ENCODE measurements at regions not wholly inside any gene's neighbourhood (a gene's known extent, or its start where the extent isn't known, plus 50 kb on each side); places are given as distances from the start of the nearest gene placed in this dataset.

DNA sequence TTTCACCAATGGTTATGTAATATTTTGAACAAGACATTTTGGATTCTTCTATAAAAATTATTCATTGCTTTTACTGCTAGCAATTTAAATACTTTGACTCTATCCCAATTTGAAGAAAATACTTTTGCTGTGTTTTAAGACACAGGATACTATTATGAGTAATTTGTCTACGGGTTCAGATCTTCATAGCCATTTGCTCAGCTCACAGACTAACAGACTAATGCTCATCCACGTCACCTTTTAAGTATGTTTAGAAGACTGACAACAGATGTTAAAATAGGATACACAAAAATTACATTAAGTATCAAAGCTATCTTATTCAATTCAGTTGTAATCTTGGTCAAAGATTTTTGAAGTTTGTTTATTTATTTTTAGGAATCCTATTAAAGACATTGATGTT is 251.3 kb upstream of the CHRM2 start:
- no peak for TF ChIP-seq POLR2A (IDR thresholded peaks at IDR 0.05)
- no peak for TF ChIP-seq POLR2AphosphoS5 (IDR thresholded peaks at IDR 0.05)
- TF ChIP-seq, protein P1, sequence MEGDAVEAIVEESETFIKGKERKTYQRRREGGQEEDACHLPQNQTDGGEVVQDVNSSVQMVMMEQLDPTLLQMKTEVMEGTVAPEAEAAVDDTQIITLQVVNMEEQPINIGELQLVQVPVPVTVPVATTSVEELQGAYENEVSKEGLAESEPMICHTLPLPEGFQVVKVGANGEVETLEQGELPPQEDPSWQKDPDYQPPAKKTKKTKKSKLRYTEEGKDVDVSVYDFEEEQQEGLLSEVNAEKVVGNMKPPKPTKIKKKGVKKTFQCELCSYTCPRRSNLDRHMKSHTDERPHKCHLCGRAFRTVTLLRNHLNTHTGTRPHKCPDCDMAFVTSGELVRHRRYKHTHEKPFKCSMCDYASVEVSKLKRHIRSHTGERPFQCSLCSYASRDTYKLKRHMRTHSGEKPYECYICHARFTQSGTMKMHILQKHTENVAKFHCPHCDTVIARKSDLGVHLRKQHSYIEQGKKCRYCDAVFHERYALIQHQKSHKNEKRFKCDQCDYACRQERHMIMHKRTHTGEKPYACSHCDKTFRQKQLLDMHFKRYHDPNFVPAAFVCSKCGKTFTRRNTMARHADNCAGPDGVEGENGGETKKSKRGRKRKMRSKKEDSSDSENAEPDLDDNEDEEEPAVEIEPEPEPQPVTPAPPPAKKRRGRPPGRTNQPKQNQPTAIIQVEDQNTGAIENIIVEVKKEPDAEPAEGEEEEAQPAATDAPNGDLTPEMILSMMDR (IDR thresholded peaks at IDR 0.05) = no peak
- no peak for TF ChIP-seq EP300 (IDR thresholded peaks at IDR 0.05)

All from sigmoid colon (tissue), 4 donors.